GM12875 (cell line): ENCODE measurements at regions not wholly inside any gene's neighbourhood (a gene's known extent, or its start where the extent isn't known, plus 50 kb on each side); places are given as distances from the start of the nearest gene placed in this dataset.

Experiments
- H3K4me3 ChIP-seq: one replicate; pipeline ENCODE4 v1.5.1; 2011; ENCODE audit warnings: low read depth, low read length, control low read depth
- TF ChIP-seq, protein P1 (sequence below): IDR thresholded peaks from 2 replicates; pipeline ENCODE4 v1.5.1; 2011; ENCODE audit warnings: low read depth, mild to moderate bottlenecking, control low read depth, inconsistent platforms, low read length, moderate library complexity, borderline replicate concordance; ENCODE audit not compliant: insufficient read depth

DNA sequence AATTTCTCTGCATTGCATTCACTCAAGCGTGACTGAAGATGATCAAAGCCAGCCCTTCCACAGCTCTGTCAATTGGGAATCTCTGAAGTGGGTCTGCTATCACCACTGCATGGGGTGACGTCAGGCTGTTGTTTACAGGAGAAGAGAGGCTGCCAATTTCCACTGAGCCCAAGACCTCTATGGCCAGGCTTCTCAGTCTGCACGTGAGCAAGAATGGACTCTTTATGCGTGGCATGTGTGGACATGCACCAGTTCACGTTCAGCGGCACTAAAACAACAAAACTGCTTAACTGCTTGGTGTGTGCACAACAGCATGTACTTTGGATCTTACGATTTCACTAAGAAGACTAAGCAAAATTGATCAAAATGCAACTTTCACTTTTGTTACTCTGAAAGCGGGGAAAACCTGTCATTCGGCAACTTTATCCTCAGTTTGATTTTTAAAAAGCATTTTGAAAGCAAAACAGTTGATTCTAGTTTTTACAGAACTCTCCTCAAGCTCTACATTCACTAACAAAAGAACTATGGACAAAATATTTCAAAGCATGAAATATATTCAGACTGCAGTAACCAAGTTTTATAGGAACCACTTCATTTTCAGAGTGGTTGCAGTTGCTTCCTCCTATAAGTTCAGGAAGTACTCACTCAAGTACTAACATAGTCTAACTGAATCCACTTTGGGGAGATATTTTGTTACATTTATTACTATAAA is 77.0 kb upstream of the SERTAD2 start:
- H3K4me3 ChIP-seq, result peak overlapping the region; percentile 20
- TF ChIP-seq, protein P1, sequence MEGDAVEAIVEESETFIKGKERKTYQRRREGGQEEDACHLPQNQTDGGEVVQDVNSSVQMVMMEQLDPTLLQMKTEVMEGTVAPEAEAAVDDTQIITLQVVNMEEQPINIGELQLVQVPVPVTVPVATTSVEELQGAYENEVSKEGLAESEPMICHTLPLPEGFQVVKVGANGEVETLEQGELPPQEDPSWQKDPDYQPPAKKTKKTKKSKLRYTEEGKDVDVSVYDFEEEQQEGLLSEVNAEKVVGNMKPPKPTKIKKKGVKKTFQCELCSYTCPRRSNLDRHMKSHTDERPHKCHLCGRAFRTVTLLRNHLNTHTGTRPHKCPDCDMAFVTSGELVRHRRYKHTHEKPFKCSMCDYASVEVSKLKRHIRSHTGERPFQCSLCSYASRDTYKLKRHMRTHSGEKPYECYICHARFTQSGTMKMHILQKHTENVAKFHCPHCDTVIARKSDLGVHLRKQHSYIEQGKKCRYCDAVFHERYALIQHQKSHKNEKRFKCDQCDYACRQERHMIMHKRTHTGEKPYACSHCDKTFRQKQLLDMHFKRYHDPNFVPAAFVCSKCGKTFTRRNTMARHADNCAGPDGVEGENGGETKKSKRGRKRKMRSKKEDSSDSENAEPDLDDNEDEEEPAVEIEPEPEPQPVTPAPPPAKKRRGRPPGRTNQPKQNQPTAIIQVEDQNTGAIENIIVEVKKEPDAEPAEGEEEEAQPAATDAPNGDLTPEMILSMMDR, result no peak

DNA sequence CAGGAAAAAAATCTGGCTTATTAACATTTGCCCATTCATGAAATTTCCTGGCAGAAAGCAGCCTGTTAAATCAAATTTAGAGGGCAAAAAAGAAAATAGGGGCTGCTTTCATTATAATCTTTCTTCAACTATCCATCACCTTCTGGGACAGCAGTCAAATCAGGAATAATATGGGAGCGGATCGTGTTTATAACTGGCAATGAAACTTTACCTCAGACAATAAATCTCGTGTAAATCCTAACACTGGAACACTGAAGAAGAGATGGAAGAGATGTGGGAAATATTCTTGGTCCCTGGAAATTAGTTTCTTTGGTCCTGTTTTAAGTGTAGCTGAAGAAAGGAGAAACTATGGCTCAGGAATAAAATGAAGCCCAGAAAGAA is 77.5 kb upstream of the SERTAD2 start:
- TF ChIP-seq, protein P1, result no peak
- H3K4me3 ChIP-seq, result no peak overlapping the region

DNA sequence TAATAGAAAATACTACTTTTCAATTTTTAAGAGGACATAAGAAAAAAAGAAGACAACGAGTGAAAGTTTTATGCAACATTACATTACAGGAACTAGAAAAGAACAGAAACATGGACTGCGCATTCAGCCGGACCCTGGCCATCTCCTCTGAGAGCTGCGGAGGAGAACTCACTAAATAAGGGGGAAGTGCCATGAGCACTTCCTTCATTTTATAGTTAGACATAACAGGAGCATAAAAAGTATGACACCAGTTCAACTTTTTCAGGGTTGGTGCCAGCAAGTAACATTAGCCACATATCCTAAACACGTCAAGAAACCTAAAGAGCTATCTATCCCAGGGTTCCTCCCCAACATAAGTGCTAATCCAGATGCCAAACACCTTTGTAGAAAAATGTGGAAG is 78.0 kb upstream of the SERTAD2 start:
- no peak overlapping the region for H3K4me3 ChIP-seq
- TF ChIP-seq, protein P1, result no peak

DNA sequence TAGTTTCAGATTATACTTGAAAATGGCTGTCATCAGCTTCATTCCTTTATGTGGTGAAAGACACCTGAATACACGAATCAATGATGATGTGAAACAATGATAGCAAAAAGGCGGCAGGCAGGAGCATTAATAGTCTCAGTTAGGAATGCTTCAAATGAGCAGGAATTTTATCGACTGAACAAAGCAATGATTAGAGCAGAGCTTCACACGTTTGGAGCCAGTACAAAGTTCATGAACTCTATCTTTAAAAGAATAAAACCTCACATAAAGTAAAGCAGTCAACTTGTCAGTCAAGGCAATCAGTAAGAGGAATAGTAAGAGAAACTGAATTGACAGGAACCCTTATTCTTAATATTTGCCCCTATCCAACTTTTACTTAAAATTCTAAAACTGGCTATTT is 78.4 kb upstream of the SERTAD2 start:
- no peak overlapping the region for H3K4me3 ChIP-seq
- TF ChIP-seq, protein P1, result no peak

DNA sequence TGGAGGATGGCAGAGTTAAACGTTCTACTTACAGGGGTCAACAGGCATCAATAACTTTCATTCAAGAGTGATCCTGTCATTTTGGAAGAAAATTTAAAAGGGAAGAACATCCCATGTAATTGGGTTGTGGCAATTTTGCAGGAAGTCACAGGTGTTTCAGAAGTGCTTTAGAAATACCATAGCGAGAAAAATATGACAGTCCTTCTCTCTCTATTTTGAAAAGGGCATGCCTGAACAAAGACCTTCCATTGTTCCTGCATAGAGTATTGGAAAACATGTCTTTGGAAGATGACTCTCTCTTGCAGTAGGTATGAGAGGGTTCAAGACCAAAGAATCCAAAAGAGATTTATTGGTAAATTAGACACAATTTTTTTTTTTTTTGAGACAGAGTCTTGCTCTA is 81.8 kb upstream of the SERTAD2 start:
- TF ChIP-seq, protein P1, result no peak
- H3K4me3 ChIP-seq, result no peak overlapping the region

DNA sequence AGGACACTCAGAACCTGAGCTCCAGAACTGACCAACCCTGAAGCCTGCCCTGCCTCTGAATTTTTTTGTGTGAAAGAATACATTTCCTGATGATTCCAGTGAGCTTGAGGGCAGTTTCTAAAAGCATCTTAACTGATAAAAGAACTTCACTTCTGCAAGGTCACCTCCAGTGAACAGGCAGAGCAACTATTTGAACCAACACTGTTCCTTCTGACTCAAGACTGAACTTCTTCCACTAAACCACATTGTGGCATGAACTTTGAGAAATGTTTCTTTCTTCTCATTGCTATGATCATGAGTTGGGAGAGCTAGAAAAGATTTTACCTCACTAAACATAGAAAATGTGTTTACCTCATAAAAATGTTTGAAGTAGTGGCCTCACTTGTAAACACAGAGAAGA is 83.8 kb upstream of the SERTAD2 start:
- H3K4me3 ChIP-seq, result no peak overlapping the region
- TF ChIP-seq, protein P1, result no peak

DNA sequence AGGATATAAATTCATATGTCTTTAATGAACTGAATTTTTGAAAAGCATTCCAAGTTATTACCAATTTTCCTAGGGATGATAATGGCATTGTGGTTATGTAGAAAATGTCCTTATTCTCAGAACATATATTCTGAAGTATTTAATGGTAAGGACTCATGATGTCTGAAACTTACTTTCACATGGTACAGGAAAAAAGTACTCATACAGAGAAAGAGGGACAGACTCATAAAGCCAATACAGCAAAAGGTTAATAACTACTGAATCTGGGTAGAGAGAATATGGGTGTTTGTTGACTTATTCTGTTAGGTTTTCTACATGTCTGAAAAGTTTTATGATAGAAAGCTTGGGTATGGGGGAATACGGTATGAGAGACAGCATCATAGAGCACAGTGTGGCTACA is 84.3 kb upstream of the SERTAD2 start:
- TF ChIP-seq, protein P1, result no peak
- H3K4me3 ChIP-seq, result no peak overlapping the region
